Right atrium auricular region (tissue), 2 donors: ENCODE measurements at regions not wholly inside any gene's neighbourhood (a gene's known extent, or its start where the extent isn't known, plus 50 kb on each side); places are given as distances from the start of the nearest gene placed in this dataset.

Experiments
- DNase-seq: peaks from one replicate; pipeline ENCODE4 v3.0.0-alpha.2; 2019; ENCODE audit warnings: low spot score
- H3K27ac ChIP-seq, 2 donors: fragments of 200-600 bp; sonication (generic); 1 replicate in 1 of 2; 2 replicates in 1 of 2; pipeline ENCODE4 v1.5.1; 2016 to 2019
- H3K27me3 ChIP-seq, 2 donors: fragments of 200-600 bp; sonication (generic); one replicate each; pipeline versions ENCODE4 v1.5.1 to v1.6.0; 2017 to 2019
- H3K36me3 ChIP-seq: fragments of 200-600 bp; sonication (generic); one replicate; pipeline ENCODE4 v1.5.1; 2016
- H3K4me1 ChIP-seq, 2 donors: fragments of 200-600 bp; sonication (generic); one replicate each; pipeline versions ENCODE4 v1.5.1 to v1.6.0; 2017 to 2019
- H3K4me3 ChIP-seq, 2 donors: fragments of 200-600 bp; sonication (generic); 1 replicate in 1 of 2; 2 replicates in 1 of 2; pipeline ENCODE4 v1.5.1; 2017 to 2019; ENCODE audit warnings: mild to moderate bottlenecking in 1 of 2, moderate library complexity in 1 of 2
- H3K9me3 ChIP-seq, 2 donors: fragments of 200-600 bp; sonication (generic); one replicate each; pipeline ENCODE4 v1.5.1; 2019
- TF ChIP-seq, protein P1 (sequence below), 2 donors: fragments of 200-600 bp; sonication (generic); IDR thresholded peaks; one replicate each; pipeline ENCODE4 v1.5.1; 2019; ENCODE audit warnings: antibody characterized with exemption in 2 of 2

GRCh38 chr2:18800240-18800971 lies 211.0 kb upstream of the NT5C1B start:
- H3K27ac ChIP-seq, result no peak overlapping the region
- no peaks in the 10 kb centered on the region for H3K36me3 ChIP-seq
- H3K4me1 ChIP-seq, result no peaks in the 10 kb centered on the region
- TF ChIP-seq, protein P1, sequence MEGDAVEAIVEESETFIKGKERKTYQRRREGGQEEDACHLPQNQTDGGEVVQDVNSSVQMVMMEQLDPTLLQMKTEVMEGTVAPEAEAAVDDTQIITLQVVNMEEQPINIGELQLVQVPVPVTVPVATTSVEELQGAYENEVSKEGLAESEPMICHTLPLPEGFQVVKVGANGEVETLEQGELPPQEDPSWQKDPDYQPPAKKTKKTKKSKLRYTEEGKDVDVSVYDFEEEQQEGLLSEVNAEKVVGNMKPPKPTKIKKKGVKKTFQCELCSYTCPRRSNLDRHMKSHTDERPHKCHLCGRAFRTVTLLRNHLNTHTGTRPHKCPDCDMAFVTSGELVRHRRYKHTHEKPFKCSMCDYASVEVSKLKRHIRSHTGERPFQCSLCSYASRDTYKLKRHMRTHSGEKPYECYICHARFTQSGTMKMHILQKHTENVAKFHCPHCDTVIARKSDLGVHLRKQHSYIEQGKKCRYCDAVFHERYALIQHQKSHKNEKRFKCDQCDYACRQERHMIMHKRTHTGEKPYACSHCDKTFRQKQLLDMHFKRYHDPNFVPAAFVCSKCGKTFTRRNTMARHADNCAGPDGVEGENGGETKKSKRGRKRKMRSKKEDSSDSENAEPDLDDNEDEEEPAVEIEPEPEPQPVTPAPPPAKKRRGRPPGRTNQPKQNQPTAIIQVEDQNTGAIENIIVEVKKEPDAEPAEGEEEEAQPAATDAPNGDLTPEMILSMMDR (IDR thresholded peaks at IDR 0.05), result no peak
- DNase-seq, result no peak
- H3K9me3 ChIP-seq, result no peaks in the 10 kb centered on the region
- no peaks in the 10 kb centered on the region for H3K27me3 ChIP-seq
- no peak overlapping the region for H3K4me3 ChIP-seq

DNA sequence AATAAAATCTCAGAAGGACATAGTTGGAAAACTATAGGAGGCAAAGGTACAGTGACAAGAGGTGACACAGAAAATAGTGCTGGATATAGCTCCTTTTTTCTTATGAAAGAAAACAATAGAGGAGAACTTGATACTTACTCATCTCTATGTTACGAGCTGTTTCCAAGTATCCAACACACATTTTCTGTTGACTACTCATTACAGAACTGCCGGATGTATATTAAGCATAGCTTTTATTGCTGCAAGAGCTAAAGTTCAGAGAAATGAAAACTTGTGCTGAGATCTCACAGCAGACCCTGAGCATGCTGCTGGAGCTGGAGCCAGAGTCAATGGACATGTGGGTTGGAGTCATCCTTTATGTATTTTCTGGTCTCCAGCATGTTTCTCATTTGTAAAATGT lies 210.0 kb upstream of the NT5C1B start:
- H3K27me3 ChIP-seq, result no peaks in the 10 kb centered on the region
- H3K4me3 ChIP-seq, result no peak overlapping the region
- H3K27ac ChIP-seq, result no peak overlapping the region
- no peaks in the 10 kb centered on the region for H3K9me3 ChIP-seq
- TF ChIP-seq, protein P1 (IDR thresholded peaks at IDR 0.05), result no peak
- H3K36me3 ChIP-seq, result no peaks in the 10 kb centered on the region
- DNase-seq, result no peak
- H3K4me1 ChIP-seq, result no peaks in the 10 kb centered on the region

GRCh38 chr2:18797133-18797845 lies 207.9 kb upstream of the NT5C1B start:
- H3K27me3 ChIP-seq, result no peaks in the 10 kb centered on the region
- no peaks in the 10 kb centered on the region for H3K9me3 ChIP-seq
- no peaks in the 10 kb centered on the region for H3K36me3 ChIP-seq
- peaks cover 0 to 3% of the 10 kb centered on the region in 2 donors for H3K4me1 ChIP-seq
- H3K27ac ChIP-seq, result no peak overlapping the region
- TF ChIP-seq, protein P1 (IDR thresholded peaks at IDR 0.05), result no peak
- no peak overlapping the region for H3K4me3 ChIP-seq
- DNase-seq, result no peak

GRCh38 chr2:18795906-18796305 lies 206.5 kb upstream of the NT5C1B start:
- Histone ChIP-seq H3K4me1 (peaks cover 0 to 6% of the 10 kb centered on the region in 2 donors), H3K4me3 (no peak overlapping the region), H3K27me3 (no peaks in the 10 kb centered on the region), H3K9me3 (no peaks in the 10 kb centered on the region), H3K36me3 (no peaks in the 10 kb centered on the region), H3K27ac (no peak overlapping the region)
- no peak for DNase-seq
- TF ChIP-seq, protein P1 (IDR thresholded peaks at IDR 0.05), result no peak

DNA sequence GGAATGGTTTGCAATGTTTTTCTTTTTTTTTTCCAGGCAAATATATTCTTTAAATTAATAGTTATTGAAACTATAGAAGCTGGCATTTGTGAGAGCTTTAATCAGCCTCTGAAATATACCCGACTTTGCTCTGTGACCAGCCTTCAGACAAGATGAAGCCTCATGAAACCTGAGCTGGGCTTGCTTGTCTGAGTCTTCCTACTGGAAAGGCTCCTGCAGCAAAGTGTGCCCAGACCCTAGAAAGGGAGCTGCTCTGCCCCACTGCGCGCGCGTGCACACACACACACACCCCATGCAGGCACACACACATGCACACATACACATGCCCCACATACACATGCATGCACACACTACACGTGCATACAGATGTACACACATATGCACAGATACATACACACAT lies 203.3 kb upstream of the NT5C1B start:
- no peaks in the 10 kb centered on the region for H3K9me3 ChIP-seq
- H3K4me3 ChIP-seq, result no peak overlapping the region
- H3K27me3 ChIP-seq, result no peaks in the 10 kb centered on the region
- TF ChIP-seq, protein P1 (IDR thresholded peaks at IDR 0.05), result no peak
- no peak overlapping the region for H3K27ac ChIP-seq
- H3K36me3 ChIP-seq, result no peaks in the 10 kb centered on the region
- H3K4me1 ChIP-seq, result peaks cover 0 to 6% of the 10 kb centered on the region in 2 donors
- no peak for DNase-seq
